Left ventricle myocardium inferior (tissue), 1 donor: ENCODE measurements at regions not wholly inside any gene's neighbourhood (a gene's known extent, or its start where the extent isn't known, plus 50 kb on each side); places are given as distances from the start of the nearest gene placed in this dataset.

ENCODE experiments used
- DNase-seq: peaks from one replicate; pipeline ENCODE4 v3.0.0-alpha.2; 2020
- H3K27ac ChIP-seq: fragments of 200-600 bp; replicated peaks from 2 replicates; pipeline ENCODE4 v1.8.0; 2021
- H3K27me3 ChIP-seq: fragments of 200-600 bp; 2 replicates; pipeline ENCODE4 v1.8.0; 2021; ENCODE audit warnings: low read depth
- H3K36me3 ChIP-seq: fragments of 200-600 bp; 2 replicates; pipeline ENCODE4 v1.8.0; 2021
- H3K4me1 ChIP-seq: fragments of 200-600 bp; 2 replicates; pipeline ENCODE4 v1.8.0; 2021
- H3K4me3 ChIP-seq: fragments of 200-600 bp; 2 replicates; pipeline ENCODE4 v1.8.0; 2021; ENCODE audit warnings: mild to moderate bottlenecking, moderate library complexity
- H3K9me3 ChIP-seq: fragments of 200-600 bp; replicated peaks from 2 replicates; pipeline ENCODE4 v1.8.0; 2021
- intact Hi-C: fragments of 100-400 bp; cut with micrococcal nuclease; formaldehyde crosslinking; loops from one replicate; pipeline ENCODE4 v1.11.0; 2022
- TF ChIP-seq, protein P1 (sequence below): fragments of 200-600 bp; IDR thresholded peaks from 2 replicates; pipeline ENCODE4 v1.8.0; 2021; ENCODE audit warnings: antibody characterized with exemption, mild to moderate bottlenecking, borderline replicate concordance
- donor health status: DM: no; HTN: yes; CAD: no; lungs with severe emphysema.

DNA sequence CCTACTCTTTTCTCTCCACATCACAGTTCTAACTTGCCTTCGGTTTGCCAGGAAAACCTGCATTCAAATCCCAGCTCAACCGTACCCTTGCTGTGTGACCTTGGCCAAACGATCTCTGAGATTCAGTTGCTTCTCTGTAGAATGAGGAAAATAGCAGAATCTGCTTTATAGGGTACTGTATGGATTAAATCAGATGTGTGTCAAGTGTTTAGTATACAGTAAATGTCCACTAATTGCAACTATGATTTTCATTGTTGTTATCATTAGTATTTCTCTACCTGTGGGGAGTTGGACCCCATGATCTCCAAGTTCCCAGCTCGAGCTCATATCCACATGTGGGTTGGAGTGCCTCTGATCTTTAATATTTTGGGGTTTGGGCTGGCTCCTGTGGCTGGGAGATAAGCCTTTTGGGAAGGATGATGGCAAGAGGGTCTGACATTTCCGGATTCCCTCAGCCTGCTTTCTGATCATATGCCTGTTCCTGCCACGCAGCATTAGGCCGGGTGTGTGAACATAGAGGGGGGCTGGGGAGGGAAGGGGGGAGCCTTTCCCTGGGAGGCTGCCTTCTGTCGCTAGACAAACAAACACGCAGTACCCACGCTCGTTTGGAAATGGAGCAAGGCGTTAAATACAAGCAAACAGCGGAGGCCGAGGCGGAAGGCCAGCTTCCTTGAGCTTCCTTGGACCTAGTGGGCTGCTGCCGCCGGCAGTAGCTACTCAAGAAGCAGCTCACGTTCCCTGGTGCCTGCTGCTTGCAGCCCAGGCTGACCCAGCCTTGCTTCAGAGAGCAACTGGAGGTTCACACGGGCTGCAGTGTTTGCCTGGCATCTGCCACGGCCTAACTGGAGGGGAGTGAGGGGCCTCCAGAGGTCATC is 213.5 kb upstream of the LHX5 start:
- H3K27ac ChIP-seq = no peak overlapping the region
- no peak overlapping the region for H3K4me3 ChIP-seq
- H3K36me3 ChIP-seq = no peaks in the 10 kb centered on the region
- no peaks in the 10 kb centered on the region for H3K9me3 ChIP-seq
- intact Hi-C loops = no loop called here
- H3K27me3 ChIP-seq = peaks cover 92% of the 10 kb centered on the region
- no peak for DNase-seq
- H3K4me1 ChIP-seq = no peaks in the 10 kb centered on the region
- TF ChIP-seq, protein P1, sequence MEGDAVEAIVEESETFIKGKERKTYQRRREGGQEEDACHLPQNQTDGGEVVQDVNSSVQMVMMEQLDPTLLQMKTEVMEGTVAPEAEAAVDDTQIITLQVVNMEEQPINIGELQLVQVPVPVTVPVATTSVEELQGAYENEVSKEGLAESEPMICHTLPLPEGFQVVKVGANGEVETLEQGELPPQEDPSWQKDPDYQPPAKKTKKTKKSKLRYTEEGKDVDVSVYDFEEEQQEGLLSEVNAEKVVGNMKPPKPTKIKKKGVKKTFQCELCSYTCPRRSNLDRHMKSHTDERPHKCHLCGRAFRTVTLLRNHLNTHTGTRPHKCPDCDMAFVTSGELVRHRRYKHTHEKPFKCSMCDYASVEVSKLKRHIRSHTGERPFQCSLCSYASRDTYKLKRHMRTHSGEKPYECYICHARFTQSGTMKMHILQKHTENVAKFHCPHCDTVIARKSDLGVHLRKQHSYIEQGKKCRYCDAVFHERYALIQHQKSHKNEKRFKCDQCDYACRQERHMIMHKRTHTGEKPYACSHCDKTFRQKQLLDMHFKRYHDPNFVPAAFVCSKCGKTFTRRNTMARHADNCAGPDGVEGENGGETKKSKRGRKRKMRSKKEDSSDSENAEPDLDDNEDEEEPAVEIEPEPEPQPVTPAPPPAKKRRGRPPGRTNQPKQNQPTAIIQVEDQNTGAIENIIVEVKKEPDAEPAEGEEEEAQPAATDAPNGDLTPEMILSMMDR = no peak

GRCh38 chr12:113684053-113684907 is 212.6 kb upstream of the LHX5 start:
- Histone ChIP-seq H3K4me1 (no peaks in the 10 kb centered on the region), H3K27me3 (peaks cover 86% of the 10 kb centered on the region), H3K9me3 (no peaks in the 10 kb centered on the region), H3K4me3 (no peak overlapping the region), H3K36me3 (no peaks in the 10 kb centered on the region), H3K27ac (no peak overlapping the region)
- intact Hi-C loops = no loop called here
- TF ChIP-seq, protein P1 = no peak
- DNase-seq = no peak

DNA sequence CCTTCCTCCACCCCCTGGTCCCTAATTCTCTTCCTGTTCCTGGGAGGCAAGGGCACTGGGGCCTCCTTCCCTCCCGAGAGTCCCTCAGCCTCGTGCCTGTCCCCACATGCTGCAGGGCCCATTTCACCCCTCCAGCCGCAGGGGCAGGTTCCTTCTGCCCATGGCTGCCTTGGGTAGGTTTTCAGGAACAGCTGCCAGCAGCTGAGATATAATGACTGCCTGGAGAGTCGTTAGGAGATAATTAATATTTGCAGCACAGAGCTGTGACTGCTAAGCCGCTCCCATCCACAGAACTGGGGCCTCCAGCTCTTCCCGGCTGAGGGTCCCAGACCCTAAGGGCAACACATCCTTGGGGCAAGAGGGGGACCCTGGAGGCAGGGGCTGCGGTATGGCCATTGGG is 211.9 kb upstream of the LHX5 start:
- Histone ChIP-seq H3K27me3 (peaks cover 86% of the 10 kb centered on the region), H3K4me1 (no peaks in the 10 kb centered on the region), H3K4me3 (no peak overlapping the region), H3K36me3 (no peaks in the 10 kb centered on the region), H3K9me3 (no peaks in the 10 kb centered on the region), H3K27ac (no peak overlapping the region)
- intact Hi-C loops = no loop called here
- no peak for DNase-seq
- TF ChIP-seq, protein P1 = no peak

DNA sequence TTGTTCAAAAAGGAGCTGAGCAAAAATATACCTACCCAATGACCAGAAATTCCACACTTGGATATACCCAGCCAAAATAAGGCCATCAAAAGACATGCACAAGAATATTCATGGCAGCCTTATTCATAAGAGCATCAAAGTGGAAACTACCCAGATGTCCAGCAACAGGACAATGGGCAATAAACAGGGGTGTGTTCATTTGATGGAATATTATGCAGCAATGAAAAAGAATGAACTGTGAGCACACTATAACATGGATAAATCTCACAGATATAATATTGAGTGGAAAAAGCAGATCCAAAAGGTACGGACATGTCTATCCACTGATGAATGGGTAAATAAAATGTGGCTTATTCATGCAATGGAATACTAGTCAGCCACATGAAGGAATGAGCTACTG is 209.2 kb upstream of the LHX5 start:
- Histone ChIP-seq H3K4me3 (no peak overlapping the region), H3K36me3 (no peaks in the 10 kb centered on the region), H3K4me1 (no peaks in the 10 kb centered on the region), H3K27ac (no peak overlapping the region), H3K27me3 (peaks cover 93% of the 10 kb centered on the region), H3K9me3 (no peaks in the 10 kb centered on the region)
- DNase-seq = no peak
- intact Hi-C loops = no loop called here
- TF ChIP-seq, protein P1 = no peak

DNA sequence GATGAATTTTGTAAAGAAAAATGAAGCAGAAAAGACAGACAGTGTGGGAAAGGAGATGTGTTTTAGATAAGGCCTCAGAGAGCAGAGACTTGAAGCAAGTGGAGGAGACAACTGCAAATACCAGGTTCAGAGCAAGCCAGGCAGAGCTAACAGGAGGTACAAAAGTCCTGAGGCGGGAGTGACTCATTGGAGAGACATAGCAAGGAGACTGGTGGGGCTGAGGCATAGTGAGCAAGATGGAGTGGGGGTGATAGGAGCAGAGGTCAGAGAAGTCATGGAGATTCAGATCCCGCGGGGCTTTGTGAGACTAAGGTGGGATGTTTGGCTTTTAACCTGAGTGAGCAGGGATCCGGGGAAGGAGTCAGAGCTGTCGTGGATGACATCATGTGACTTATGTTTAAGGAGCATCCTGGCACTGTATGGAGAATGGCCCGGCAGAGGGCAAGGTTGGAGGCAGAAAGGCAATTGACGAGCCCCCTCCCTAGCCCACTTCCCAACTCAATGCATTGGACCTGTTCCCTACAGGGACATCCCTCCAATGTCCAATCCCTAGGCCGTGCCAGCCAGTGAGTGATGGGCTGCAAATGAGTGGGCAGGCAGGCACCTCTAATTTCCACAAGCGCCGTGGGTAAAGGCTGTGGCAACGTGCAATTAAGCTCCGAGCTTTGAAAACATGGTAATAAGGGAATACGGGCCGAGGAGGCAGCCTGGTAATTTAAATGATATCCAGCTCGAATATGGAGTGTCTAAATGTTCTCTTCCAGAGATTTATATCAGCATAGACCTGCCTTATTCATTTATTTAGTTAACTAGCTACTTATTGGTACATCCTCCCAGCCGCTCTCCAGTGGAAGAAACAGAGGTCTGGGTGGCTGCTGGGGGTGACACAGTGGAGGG is 206.8 kb upstream of the LHX5 start:
- H3K4me3 ChIP-seq = no peak overlapping the region
- TF ChIP-seq, protein P1 = no peak
- no peak overlapping the region for H3K27ac ChIP-seq
- no peaks in the 10 kb centered on the region for H3K9me3 ChIP-seq
- no peak for DNase-seq
- peaks cover 93% of the 10 kb centered on the region for H3K27me3 ChIP-seq
- H3K36me3 ChIP-seq = no peaks in the 10 kb centered on the region
- H3K4me1 ChIP-seq = no peaks in the 10 kb centered on the region
- intact Hi-C loops = no loop called here
